GM21423 (cell line): ENCODE measurements at regions not wholly inside any gene's neighbourhood (a gene's known extent, or its start where the extent isn't known, plus 50 kb on each side); places are given as distances from the start of the nearest gene placed in this dataset.

Experiments
- ATAC-seq: cut with Tn5 transposase; IDR thresholded peaks from one replicate; pipeline ENCODE4 v1.9.1; 2021; ENCODE audit warnings: mild to moderate bottlenecking, moderate library complexity; ENCODE audit not compliant: unreplicated experiment

DNA sequence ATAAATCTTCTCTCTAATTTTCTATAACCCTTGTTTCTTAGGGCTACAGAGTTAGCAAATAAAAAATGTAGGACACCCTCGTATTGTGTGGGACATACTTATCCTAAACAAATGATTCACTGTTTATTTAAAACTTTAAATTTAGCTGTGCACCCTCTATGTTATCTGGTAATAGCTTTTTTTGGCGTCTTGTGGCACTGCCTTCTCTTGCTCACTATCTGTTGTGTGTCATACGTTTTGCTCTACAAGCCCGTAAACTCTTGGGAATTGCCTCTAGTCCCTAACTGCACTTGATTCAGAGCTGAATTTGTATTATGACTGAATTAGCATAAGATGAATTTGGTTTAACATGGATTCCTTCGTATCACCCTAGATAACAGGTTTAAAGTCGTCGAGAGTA is 144.3 kb upstream of the MYOCD start:
- no peak for ATAC-seq

GRCh38 chr17:12522336-12522735 is 143.4 kb upstream of the MYOCD start:
- ATAC-seq = no peak

DNA sequence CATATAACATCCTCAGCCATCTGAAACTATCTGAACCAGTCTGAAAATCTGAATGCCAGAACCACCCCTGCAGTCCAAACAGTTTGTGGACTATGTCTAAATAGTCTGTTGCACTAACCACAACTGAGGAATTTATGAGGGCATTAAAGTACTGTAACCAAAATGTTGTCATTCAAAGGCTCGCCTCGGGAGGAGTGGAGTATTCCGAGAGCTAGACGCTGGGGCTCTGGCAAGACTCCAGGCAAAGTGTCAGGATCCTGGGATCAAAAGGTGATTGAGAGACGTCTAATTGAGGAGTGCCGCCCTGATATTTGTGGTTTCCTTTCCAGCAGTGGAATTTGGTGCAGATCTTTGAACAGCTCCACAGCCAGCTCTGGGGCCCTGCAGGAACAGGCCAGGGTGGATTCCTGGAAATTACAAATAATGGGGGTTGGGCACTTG is 142.9 kb upstream of the MYOCD start:
- ATAC-seq = no peak

DNA sequence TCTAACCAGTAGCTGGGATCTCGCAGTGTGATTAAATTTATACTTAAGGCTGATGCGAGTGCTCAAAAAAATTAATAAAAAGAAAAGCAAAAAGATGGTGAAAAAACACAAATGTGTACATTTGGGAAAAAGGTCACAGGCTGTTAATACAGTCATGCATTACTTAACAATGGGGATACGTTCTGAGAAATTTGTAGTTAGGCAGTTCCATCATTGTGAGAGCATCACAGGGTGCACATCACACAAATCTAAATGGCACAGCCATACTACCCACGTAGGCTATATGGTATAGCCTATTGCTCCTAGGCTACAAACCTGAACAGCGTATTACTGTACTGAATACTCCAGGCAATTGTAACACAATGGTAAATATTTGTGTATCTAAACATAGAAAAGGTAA is 142.4 kb upstream of the MYOCD start:
- no peak for ATAC-seq

DNA sequence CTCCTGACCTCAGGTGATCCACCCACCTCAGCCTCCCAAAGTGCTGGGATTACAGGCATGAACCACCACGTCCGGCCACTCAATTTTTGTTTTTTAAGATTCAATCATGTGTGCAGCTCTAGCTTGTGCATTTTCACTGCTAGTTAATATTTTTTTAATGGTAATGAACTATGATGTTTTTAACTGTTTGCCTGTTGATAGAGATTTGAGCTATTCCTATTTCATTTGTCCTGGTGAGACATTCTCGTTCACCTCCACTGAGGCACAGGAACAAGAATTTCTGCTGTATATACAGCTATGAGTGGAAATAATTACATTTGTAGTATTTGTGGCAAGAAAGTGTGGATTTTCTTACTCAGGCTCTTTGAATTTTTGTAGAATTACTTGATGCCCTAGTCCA is 137.7 kb upstream of the MYOCD start:
- ATAC-seq = no peak

GRCh38 chr17:12530161-12530560 is 135.5 kb upstream of the MYOCD start:
- ATAC-seq = no peak

DNA sequence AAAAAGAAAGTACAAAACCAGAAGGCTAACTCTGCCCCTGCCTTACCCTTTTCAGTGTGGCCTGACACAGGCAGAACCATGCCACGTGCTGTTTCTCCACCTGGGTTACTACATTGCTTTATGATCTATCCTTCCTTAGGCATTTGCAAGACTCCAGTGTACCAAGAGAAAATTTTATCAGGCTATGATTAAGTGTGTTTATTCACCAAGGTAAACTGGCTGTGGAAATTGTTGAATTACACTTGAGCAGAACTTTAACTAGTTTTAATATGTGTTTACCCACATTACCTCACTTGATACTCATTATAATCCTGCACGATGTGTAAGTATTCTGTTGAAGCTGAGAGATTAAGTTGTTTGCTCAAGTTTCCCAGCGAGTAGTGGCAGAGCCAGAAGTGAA is 129.7 kb upstream of the MYOCD start:
- ATAC-seq = no peak

GRCh38 chr17:12536472-12536871 is 129.2 kb upstream of the MYOCD start:
- no peak for ATAC-seq

GRCh38 chr17:12537436-12537835 is 128.3 kb upstream of the MYOCD start:
- ATAC-seq = no peak

DNA sequence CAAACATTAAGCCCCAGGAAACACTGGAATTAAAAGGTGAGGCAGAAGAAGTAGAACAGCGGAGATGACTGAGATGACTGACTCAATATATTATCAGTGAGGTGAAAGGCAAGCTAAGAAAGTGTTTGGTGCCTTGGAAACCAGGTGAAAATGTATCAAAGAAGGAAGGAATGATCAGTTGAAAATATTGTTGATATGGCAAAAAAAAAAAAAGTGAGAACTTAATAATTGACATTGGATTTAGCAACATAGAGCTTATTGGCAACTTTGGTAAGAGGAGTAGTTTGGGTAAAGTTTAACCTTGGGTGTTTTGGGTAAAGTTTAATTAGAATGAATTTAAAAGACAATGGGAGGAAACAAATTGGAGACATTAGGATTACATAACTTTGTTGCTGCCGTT is 127.7 kb upstream of the MYOCD start:
- no peak for ATAC-seq

GRCh38 chr17:12545877-12546513 is 119.7 kb upstream of the MYOCD start:
- ATAC-seq = peak; percentile 71

DNA sequence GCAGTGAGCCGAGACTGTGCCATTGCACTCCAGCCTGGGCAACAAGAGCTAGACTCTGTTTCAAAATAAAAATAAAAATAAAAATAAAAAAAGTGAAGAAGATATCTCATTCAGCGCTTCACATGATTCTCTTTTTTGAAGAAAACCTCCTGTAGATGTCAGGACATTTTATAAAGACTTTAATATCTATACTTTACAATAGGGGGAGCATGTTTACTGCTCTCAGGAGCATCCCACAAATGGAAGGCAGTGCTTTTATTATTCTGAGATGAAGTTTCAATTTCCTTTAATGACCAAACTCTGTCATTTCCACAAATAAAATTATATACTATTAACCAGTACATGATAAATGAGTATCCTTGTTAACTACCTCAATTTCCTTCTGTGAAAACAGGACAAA is 118.7 kb upstream of the MYOCD start:
- no peak for ATAC-seq

- ATAC-seq = no peak
Measured at GRCh38 chr17:12547831-12548230, 117.9 kb upstream of the MYOCD start.

DNA sequence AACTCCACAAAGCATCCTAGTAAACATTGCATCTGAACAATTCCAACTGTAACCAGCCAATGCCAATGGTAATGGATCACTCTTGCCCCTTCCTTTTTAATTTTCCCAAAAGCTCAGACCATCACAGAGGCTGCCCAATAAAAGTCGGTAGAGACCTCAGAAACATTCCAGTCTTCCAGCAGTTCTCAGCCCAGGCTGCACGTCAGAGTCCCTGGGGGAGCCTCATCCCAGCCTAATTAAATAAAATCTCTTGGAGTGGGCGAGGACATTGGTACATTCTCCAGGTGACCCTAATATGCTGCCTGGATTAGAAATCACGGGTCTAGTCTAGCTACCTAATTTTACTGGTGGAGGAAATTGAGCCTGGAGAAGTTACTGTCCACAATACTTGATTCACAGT is 117.1 kb upstream of the MYOCD start:
- ATAC-seq = no peak

- no peak for ATAC-seq
Measured at GRCh38 chr17:12549499-12550041, 116.1 kb upstream of the MYOCD start.

- no peak for ATAC-seq
Measured at GRCh38 chr17:12553625-12554024, 112.1 kb upstream of the MYOCD start.

GRCh38 chr17:12554251-12554650 is 111.4 kb upstream of the MYOCD start:
- no peak for ATAC-seq

DNA sequence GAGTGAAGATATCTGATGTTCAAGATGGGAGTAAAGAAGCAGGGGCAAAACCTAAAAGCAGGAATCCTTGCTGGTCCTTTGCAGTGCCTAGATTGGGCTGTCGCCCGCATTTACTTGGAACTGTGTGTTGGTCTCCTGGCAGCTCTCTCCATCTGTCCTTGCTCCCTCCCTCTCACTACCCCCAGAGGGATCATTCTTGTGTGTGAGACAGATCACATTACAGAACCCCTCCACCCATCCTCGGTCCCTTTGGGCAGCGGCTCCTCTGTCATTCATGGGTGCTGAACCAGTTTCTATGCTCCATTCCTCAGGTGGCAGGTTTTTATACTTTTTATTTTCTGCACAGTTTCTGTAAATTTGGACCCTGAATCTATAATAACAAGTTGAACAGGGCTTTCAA is 99.4 kb upstream of the MYOCD start:
- ATAC-seq = no peak

- ATAC-seq = no peak
Measured at GRCh38 chr17:12567077-12568053, 98.3 kb upstream of the MYOCD start.

DNA sequence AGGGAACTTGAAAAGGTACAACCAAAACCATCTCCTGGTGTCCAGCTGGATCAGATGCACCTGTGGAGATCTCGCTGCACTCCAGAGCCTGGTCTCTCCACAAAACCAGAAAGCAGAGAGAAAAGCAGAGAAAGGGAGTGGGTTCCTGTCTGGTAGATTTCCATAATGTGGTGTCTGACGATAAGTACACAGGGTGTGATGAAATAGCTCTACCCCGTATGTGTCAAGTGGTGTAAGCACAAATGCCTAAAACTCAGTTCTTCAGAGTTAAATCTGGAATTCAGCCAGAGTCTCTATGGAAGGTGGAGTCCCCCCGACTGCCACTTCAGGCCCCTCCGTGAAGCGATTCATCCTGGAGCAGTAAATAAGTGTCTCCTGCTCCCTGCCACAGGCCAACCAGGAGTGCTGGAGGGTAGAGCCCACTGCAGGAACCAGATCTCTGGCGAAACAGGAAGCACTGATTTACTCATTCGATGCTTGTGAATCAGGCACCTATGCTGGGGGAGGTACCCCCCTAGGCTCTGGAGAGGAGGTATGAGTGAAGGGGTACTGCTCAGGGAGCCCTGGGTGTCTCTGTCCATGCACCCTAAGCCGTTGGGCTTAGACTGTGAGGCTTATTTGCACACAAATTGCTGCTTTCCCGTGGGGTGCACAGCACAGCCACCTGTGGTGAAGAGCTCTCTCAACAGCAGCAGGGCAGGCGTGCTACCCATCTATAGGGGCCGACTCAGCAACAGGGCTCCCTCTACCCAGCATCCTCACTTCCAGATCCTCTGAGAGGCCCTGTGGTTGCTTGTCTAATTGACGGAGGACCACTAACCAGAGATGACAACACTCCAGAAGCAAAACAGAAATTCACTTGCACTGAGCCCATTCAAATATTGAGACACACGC is 97.1 kb upstream of the MYOCD start:
- ATAC-seq = no peak

GRCh38 chr17:12571606-12572005 is 94.1 kb upstream of the MYOCD start:
- ATAC-seq = no peak
